Stomach (tissue), 4 donors: ENCODE measurements at regions not wholly inside any gene's neighbourhood (a gene's known extent, or its start where the extent isn't known, plus 50 kb on each side); places are given as distances from the start of the nearest gene placed in this dataset.

Experiments
- CTCF ChIP-seq, 7 experiments: fragments of 450-650 bp in 4 of 7; fragments of 200-600 bp in 3 of 7; sonication (generic) in 3 of 7; IDR thresholded peaks; one replicate each; pipeline ENCODE4 v1.5.1; 2016 to 2019; ENCODE audit warnings: antibody characterized with exemption in 7 of 7, control low read depth in 2 of 7, mild to moderate bottlenecking in 1 of 7
- EP300 ChIP-seq: sonication (generic); formaldehyde crosslinking; IDR thresholded peaks from one replicate; pipeline ENCODE4 v1.6.1; 2017; ENCODE audit warnings: antibody characterized with exemption
- POLR2AphosphoS5 ChIP-seq, 3 donors: sonication (generic); formaldehyde crosslinking; IDR thresholded peaks; one replicate each; pipeline ENCODE4 v1.6.1; 2016; ENCODE audit warnings: antibody characterized with exemption in 3 of 3

- TF ChIP-seq CTCF (IDR thresholded peaks at IDR 0.05) (no peak), EP300 (no peak), POLR2AphosphoS5 (IDR thresholded peaks at IDR 0.05) (no peak)
Observed at GRCh38 chr9:109986521-109986991, 206.6 kb downstream of the PALM2AKAP2 start.
